Omental fat pad (tissue), 3 donors: ENCODE measurements at regions not wholly inside any gene's neighbourhood (a gene's known extent, or its start where the extent isn't known, plus 50 kb on each side); places are given as distances from the start of the nearest gene placed in this dataset.
"Not testable (repeated sequence)": the region's sequence is repeated elsewhere in the genome, so short reads cannot be mapped to it uniquely, and the experiment has no call there.

Experiments
- ATAC-seq: fragments of 150-250 bp; one replicate; pipeline ENCODE4 v1.9.1; 2016; ENCODE audit warnings: mild to moderate bottlenecking, moderate library complexity; ENCODE audit not compliant: low FRiP score
- DNase-seq: peaks from one replicate; pipeline ENCODE4 v3.0.0-alpha.2; 2019; ENCODE audit warnings: low spot score
- TF ChIP-seq, protein P1 (sequence below), 3 donors: fragments of 450-650 bp; IDR thresholded peaks; one replicate each; pipeline ENCODE4 v1.5.1; 2016 to 2017; ENCODE audit warnings: antibody characterized with exemption in 3 of 3, mild to moderate bottlenecking in 3 of 3, moderate library complexity in 2 of 3

DNA sequence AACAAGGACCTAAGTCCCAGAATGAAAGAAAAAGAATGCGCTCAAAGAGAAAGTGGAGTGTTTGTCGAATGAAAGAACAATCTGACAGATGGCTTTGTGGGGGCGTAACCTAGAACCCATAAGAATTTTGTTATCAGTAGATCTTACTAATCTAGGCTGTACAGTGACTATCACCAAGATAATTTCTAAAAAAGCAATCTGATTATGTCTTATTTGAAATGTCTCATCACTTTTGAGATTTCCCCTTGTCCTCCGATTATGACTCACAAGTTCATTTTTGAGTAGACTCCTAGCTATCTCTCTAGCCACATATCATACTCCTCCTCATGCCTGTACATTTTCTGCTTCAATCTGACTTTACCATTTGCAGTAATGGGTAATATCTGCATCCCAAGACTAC is 135.6 kb upstream of the SMARCA2 start:
- TF ChIP-seq, protein P1, sequence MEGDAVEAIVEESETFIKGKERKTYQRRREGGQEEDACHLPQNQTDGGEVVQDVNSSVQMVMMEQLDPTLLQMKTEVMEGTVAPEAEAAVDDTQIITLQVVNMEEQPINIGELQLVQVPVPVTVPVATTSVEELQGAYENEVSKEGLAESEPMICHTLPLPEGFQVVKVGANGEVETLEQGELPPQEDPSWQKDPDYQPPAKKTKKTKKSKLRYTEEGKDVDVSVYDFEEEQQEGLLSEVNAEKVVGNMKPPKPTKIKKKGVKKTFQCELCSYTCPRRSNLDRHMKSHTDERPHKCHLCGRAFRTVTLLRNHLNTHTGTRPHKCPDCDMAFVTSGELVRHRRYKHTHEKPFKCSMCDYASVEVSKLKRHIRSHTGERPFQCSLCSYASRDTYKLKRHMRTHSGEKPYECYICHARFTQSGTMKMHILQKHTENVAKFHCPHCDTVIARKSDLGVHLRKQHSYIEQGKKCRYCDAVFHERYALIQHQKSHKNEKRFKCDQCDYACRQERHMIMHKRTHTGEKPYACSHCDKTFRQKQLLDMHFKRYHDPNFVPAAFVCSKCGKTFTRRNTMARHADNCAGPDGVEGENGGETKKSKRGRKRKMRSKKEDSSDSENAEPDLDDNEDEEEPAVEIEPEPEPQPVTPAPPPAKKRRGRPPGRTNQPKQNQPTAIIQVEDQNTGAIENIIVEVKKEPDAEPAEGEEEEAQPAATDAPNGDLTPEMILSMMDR (IDR thresholded peaks at IDR 0.05) = no peak
- no peak for ATAC-seq
- no peak for DNase-seq

DNA sequence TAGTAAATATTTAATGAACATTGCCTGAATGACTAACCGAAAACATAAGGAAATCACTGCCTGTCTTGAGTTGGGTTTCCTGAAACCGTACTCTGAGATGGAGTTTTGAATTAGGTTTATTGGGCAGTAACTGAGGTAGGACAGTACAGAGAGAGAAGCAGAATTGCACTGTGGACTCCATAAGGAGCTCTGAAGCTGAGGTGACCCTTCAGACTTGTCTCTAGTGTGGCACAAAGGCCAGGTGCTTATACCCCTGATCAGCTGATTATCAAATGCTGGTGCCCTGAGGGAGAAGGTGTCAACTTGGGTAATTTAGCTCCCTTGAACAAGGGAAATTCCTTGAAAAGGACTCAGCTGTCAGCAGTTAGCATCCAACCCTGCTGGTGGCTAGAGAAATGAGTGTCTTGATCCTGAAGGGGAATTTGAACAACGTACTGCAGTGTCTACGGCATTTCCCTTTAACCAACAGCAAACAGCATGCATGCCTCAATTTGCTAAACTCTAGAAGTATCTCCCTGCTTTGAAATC is 135.0 kb upstream of the SMARCA2 start:
- no peak for ATAC-seq
- TF ChIP-seq, protein P1 (IDR thresholded peaks at IDR 0.05) = no peak
- no peak for DNase-seq

DNA sequence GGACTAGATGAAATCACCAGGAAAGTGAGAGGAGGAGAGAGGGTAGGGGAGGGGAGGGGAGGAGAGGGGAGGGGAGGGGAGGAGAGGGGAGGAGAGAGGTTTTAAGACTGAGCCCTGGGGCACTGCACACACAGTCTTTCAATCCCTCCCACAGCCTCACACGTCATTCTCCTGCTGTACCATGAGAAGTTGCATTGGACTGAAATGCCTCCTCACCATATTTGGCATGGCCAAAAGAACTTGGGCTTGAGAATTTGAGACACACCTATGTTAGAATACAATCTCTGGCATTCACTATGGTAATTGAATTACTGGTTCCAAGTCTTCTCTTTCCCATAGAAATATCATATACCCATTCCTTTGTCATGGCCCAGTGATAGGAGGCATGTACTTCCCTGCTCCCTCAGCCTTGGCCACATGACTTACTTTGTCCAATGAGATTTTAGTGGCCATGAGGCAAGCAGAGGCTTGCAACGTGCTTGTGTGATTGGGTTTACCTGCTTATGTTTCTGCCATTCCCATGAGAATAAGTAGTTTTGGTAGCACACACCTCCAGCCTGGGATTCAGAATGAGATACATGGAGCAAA is 133.3 kb upstream of the SMARCA2 start:
- ATAC-seq (no peak), DNase-seq (no peak)
- TF ChIP-seq, protein P1 (IDR thresholded peaks at IDR 0.05) = no peak

DNA sequence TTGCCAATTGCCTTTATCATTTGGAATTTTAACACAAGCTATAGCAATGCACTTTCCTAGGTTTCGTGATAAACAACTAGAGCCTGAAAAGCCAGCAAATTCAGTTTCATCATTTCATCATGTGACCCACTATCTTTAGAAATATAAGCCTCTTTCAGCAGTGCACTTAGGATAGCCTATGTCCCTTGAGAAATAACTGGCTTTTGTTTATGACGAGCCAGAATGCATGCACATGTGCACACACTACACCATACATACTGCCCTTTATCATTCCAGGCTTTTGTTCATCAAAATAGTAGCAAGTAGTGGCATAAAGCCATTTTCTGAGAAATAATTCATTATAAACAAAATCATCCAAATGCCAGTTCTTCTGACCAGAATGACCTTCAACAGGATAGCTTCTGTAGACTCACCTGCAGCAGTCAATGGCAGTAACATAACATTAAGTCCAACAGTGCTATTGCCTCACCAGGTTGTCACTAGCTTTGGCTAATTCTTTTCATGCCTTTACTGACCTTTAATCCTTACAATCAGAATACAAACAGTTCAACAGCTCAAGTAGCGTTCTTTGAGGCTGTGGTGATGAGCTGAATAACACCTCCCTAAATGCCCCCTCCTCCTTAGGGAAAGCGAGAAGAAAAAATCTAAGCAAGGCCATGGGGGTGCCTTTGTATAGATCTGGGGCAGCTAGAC is 132.3 kb upstream of the SMARCA2 start:
- ATAC-seq (no peak), DNase-seq (no peak)
- TF ChIP-seq, protein P1 (IDR thresholded peaks at IDR 0.05) = no peak

DNA sequence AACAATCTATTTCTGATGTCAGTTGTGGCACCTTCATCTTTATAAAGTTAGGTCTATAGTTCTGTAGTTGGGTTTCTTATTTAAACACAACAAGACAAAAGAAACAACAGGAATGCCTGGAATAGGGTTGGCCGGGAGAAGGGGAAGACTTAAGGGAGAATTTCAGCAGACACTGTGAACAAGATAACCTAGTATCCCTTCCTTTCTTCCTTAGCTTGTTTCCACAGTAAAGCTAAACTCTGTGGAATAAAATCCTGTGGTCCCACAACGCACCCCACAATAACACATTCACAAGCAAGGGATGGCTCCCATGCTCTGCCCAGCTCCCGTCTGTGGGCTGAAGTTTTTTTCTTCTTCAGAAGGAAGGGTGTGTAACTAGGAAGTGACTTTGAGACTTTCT is 124.9 kb upstream of the SMARCA2 start:
- TF ChIP-seq, protein P1 (IDR thresholded peaks at IDR 0.05) = no peak
- ATAC-seq (no peak), DNase-seq (no peak)

DNA sequence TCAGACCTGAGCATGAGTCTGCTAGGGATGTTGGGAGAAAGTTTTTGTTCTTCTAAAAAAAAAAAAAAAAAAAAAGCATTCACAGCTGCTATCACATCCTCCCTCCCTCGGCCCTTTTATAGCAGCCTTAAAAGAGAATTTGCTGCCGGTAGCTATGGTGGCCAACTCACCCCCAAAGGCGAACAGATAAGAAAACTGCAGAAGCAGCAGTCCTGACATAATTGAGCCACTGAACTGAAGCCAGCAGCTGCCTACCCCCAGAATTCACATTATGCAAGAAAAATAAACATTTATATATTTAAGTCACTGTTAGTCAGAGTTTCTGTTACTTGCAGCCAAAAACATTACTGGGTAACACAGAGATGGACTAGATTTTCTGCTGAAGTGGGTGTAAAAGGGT is 124.3 kb upstream of the SMARCA2 start:
- no peak for ATAC-seq
- TF ChIP-seq, protein P1 (IDR thresholded peaks at IDR 0.05) = no peak
- DNase-seq = no peak

DNA sequence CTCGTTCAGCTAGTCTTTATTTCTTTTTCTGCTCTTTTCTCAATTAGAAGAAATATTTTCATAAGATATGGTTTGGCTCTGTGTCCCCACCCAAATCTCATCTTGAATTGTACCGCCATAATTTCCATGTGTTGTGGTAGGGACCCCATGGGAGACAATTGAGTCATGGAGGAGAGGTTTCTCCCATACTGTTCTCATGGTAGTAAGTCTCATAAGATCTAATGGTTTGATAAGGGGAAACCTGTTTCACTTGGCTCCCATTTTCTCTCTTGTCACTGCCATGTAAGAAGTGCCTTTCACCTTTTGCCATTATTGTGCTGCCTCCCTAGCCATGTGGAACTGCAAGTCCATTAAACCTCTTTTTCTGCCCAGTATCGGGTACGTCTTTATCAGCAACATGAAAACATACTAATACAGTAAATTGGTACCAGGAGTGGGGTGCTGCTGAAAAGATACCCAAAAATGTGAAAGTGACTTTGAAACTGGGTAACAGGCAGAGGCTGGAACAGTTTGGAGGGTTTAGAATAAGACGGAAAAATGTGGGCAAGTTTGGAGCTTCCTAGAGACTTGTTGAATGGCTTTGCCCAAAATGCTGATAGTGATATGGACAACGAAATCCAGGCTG is 112.0 kb upstream of the SMARCA2 start:
- not testable (repeated sequence) for DNase-seq

More for the DNA sequence above, 112.0 kb upstream of the SMARCA2 start:
- ATAC-seq = not testable (repeated sequence)
